ENCODE measurements at regions not wholly inside any gene's neighbourhood (a gene's known extent, or its start where the extent isn't known, plus 50 kb on each side); places are given as distances from the start of the nearest gene placed in this dataset.
"Not testable (repeated sequence)": the region's sequence is repeated elsewhere in the genome, so short reads cannot be mapped to it uniquely, and the experiment has no call there.

- intact Hi-C loops (cut with DNase I) = no loop called here
- Histone ChIP-seq H3K36me3 (no peaks in the 10 kb centered on the region), H3K27me3 (no peaks in the 10 kb centered on the region), H3K9me3 (peaks cover 0 to 4% (median 0%) of the 10 kb centered on the region in 4 donors), H3K4me1 (no peaks in the 10 kb centered on the region), H3K4me3 (no peak overlapping the region), H3K27ac (no peak overlapping the region)
- TF ChIP-seq CTCF (IDR thresholded peaks at IDR 0.05) (no peak), POLR2AphosphoS5 (IDR thresholded peaks at IDR 0.05) (no peak), POLR2A (IDR thresholded peaks at IDR 0.05) (no peak), EP300 (IDR thresholded peaks at IDR 0.05) (no peak)
- WGBS, 2 donors = 90 to 91% methylated on average over 3 of the region's 3 CpGs
- no peak for DNase-seq
Measured at GRCh38 chr5:17333755-17334154, 116.3 kb downstream of the BASP1 start.

DNA sequence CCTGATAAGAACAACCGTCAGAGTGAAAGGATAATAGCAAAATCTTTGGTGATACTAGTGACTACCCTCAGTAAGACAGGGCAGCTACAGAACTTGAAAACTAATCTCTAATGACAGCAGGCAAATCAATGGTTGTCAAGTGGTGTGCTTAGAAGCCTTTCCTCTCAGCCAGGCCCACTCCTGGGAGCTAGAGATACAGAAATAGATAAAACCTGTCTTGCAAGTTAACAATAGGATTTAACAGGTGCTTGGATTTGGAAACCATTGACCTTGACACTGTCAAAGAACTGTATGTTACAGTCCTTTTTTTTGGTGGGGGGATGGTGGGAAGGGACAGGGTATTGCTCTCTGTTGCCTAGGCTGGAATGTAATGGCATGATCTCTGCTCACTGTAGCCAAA, 118.6 kb downstream of the BASP1 start:
- no peak overlapping the region for H3K4me3 ChIP-seq
- H3K9me3 ChIP-seq = peaks cover 0 to 4% (median 0%) of the 10 kb centered on the region in 4 donors
- intact Hi-C loops (cut with DNase I) = no loop called here
- no peaks in the 10 kb centered on the region for H3K4me1 ChIP-seq
- H3K27me3 ChIP-seq = no peaks in the 10 kb centered on the region
- no peak overlapping the region for H3K27ac ChIP-seq
- H3K36me3 ChIP-seq = no peaks in the 10 kb centered on the region
- TF ChIP-seq EP300 (IDR thresholded peaks at IDR 0.05) (no peak), POLR2AphosphoS5 (IDR thresholded peaks at IDR 0.05) (no peak), CTCF (IDR thresholded peaks at IDR 0.05) (no peak), POLR2A (IDR thresholded peaks at IDR 0.05) (no peak)
- DNase-seq = no peak
- WGBS, 2 donors = 92 to 95% methylated on average over 1 of the region's 1 CpG

DNA sequence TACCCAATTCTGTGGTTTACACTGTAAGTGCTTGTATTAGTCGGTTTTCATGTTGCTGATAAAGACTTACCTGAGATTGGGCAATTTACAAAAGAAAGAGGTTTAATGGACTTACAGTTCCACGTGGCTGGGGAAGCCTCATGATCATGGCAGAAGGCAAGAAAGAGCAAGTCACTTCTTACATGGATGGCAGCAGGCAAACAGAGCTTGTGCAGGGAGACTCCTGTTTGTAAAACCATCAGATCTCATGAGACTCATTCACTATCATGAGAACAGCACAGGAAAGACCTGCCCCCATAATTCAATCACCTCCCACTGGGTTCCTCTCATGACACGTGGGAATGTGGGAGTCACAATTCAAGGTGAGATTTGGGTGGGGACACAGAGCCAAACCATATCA, 119.3 kb downstream of the BASP1 start:
- H3K4me3 ChIP-seq; H3K9me3 ChIP-seq; intact Hi-C loops (cut with DNase I); DNase-seq; H3K36me3 ChIP-seq; H3K4me1 ChIP-seq; H3K27me3 ChIP-seq; H3K27ac ChIP-seq: not testable (repeated sequence)
- WGBS, 2 donors = 82 to 83% methylated on average over 3 of the region's 3 CpGs

GRCh38 chr5:17339841-17340240, 122.4 kb downstream of the BASP1 start:
- DNase-seq = no peak
- Histone ChIP-seq H3K4me3 (no peak overlapping the region), H3K4me1 (no peaks in the 10 kb centered on the region), H3K9me3 (peaks cover 0 to 4% (median 0%) of the 10 kb centered on the region in 4 donors), H3K27ac (no peak overlapping the region), H3K36me3 (no peaks in the 10 kb centered on the region), H3K27me3 (no peaks in the 10 kb centered on the region)
- TF ChIP-seq EP300 (IDR thresholded peaks at IDR 0.05) = no peak
- no peak for TF ChIP-seq CTCF (IDR thresholded peaks at IDR 0.05)
- no peak for TF ChIP-seq POLR2AphosphoS5 (IDR thresholded peaks at IDR 0.05)
- no peak for TF ChIP-seq POLR2A (IDR thresholded peaks at IDR 0.05)
- intact Hi-C loops (cut with DNase I) = no loop called here
- WGBS, 2 donors = 89 to 94% methylated on average over 1 of the region's 1 CpG

DNA sequence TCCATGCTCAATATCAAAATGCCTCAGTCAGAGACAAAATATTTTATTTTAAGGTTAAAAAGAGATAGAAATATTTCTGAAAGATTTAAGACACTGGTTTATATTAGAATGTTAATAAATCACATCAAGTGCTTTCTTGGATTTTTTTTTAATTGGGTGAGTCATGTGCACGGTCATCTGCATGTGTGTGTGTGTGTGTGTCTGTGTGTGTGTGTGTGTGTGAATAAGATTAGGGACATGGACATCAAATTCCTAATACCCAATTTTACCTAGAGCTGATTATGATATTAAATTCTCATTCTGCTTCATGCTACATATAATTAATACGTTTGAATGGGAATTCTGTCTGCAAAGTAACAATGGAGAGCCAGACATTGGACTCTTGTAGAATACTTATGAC, 122.9 kb downstream of the BASP1 start:
- no peak for DNase-seq
- 58 to 71% methylated on average over 2 of the region's 2 CpGs for WGBS, 2 donors
- Histone ChIP-seq H3K27me3 (no peaks in the 10 kb centered on the region), H3K9me3 (peaks cover 0 to 4% (median 0%) of the 10 kb centered on the region in 4 donors), H3K36me3 (no peaks in the 10 kb centered on the region), H3K4me1 (no peaks in the 10 kb centered on the region), H3K4me3 (no peak overlapping the region), H3K27ac (no peak overlapping the region)
- intact Hi-C loops (cut with DNase I) = no loop called here
- TF ChIP-seq POLR2A (IDR thresholded peaks at IDR 0.05) (no peak), POLR2AphosphoS5 (IDR thresholded peaks at IDR 0.05) (no peak), CTCF (IDR thresholded peaks at IDR 0.05) (no peak), EP300 (IDR thresholded peaks at IDR 0.05) (no peak)
